HCT116 (cell line): ENCODE measurements at regions not wholly inside any gene's neighbourhood (a gene's known extent, or its start where the extent isn't known, plus 50 kb on each side); places are given as distances from the start of the nearest gene placed in this dataset.

Experiments
- ATAC-seq: fragments of 200-7000 bp; cut with Tn5 transposase; 2 replicates; pipeline ENCODE4 v1.9.1; 2020; ENCODE audit warnings: mild to moderate bottlenecking, moderate library complexity
- BruUV-seq: library from RNA; stranded (reverse); fragments of 400-500 nt; replicated peaks from 2 replicates; lab custom pipeline; 2021; lab: Mats Ljungman, UMichigan
- CTCF ChIA-PET: fragments of 300-600 bp; sonication (Branson Sonifier 250); formaldehyde crosslinking; loops from one replicate; lab custom pipeline; 2021; ENCODE audit warnings: antibody characterized with exemption; lab: Charles Lee
- POLR2A ChIA-PET: fragments of 300-600, 350-600 bp; sonication (Branson Sonifier 250); formaldehyde crosslinking; loops from one replicate; lab custom pipeline; 2021; ENCODE audit warnings: antibody characterized with exemption; lab: Charles Lee
- RAD21 ChIA-PET, 2 experiments: fragments of 300-600 bp; sonication (Branson Sonifier 250); formaldehyde crosslinking; loops; one replicate each; lab custom pipeline; 2023; ENCODE audit warnings: low total read pairs in 2 of 2; ENCODE audit not compliant: uncharacterized antibody in 2 of 2, unreplicated experiment in 2 of 2, low non-redundant PET in 1 of 2; lab: Charles Lee
- DNase-seq: peaks from one replicate; pipeline ENCODE4 v3.0.0-alpha.2; 2010; ENCODE audit warnings: low read depth, low spot score
- H2AFZ ChIP-seq: fragments of 200-600 bp; shearing (Covaris generic), sonication (generic); 2 replicates; pipeline ENCODE4 v1.6.1; 2017; ENCODE audit warnings: low read depth, mixed run types, mixed read lengths, antibody characterized with exemption, low read length; ENCODE audit not compliant: poor library complexity, severe bottlenecking
- H3K27ac ChIP-seq: 2 replicates; pipeline ENCODE4 v1.5.1; 2012; ENCODE audit warnings: low read depth, low read length
- H3K27me3 ChIP-seq: fragments of 200-600 bp; sonication (generic); 2 replicates; pipeline ENCODE4 v1.6.1; 2016; ENCODE audit warnings: mixed run types, low read length, mixed read lengths; ENCODE audit not compliant: insufficient read depth
- H3K36me3 ChIP-seq, 2 experiments: fragments of 200-500 bp in 1 of 2; fragments of 200-600 bp in 1 of 2; sonication (Bioruptor generic) in 1 of 2; sonication (generic) in 1 of 2; 2 replicates each; pipeline versions ENCODE4 v1.5.1 to v1.6.1; 2014 to 2016; ENCODE audit warnings: low read length in 2 of 2, inconsistent platforms in 1 of 2, mixed read lengths in 1 of 2, mixed run types in 1 of 2; ENCODE audit not compliant: insufficient read depth in 2 of 2, control insufficient read depth in 1 of 2
- H3K4me1 ChIP-seq, 2 experiments: fragments of 200-600 bp in 1 of 2; sonication (generic) in 1 of 2; 2 replicates each; pipeline versions ENCODE4 v1.5.1 to v1.6.1; 2012 to 2017; ENCODE audit warnings: low read length in 2 of 2, inconsistent platforms in 1 of 2, mild to moderate bottlenecking in 1 of 2, mixed read lengths in 1 of 2, mixed run types in 1 of 2, moderate library complexity in 1 of 2; ENCODE audit not compliant: insufficient read depth in 2 of 2, control insufficient read depth in 1 of 2
- H3K4me2 ChIP-seq: fragments of 200-600 bp; sonication (generic); 2 replicates; pipeline ENCODE4 v1.6.1; 2017; ENCODE audit warnings: mixed run types, low read length, mixed read lengths
- H3K4me3 ChIP-seq, 2 experiments: fragments of 200-600 bp in 1 of 2; sonication (generic) in 1 of 2; replicated peaks in 1 of 2; 2 replicates each; pipeline ENCODE4 v1.5.1; 2011 to 2016; ENCODE audit warnings: low read length in 2 of 2, control low read depth in 1 of 2, low read depth in 1 of 2, mild to moderate bottlenecking in 1 of 2, mixed read lengths in 1 of 2, mixed run types in 1 of 2
- H3K79me2 ChIP-seq: fragments of 200-600 bp; sonication (generic); 2 replicates; pipeline ENCODE4 v1.6.1; 2017; ENCODE audit warnings: mild to moderate bottlenecking, mixed run types, low read length, moderate library complexity, mixed read lengths; ENCODE audit not compliant: insufficient read depth
- H3K9ac ChIP-seq: fragments of 200-600 bp; sonication (generic); 2 replicates; pipeline ENCODE4 v1.6.1; 2016; ENCODE audit warnings: low read length, mixed read lengths
- H3K9me2 ChIP-seq: fragments of 200-600 bp; sonication (generic), shearing (Covaris generic); 2 replicates; pipeline ENCODE4 v1.6.1; 2017; ENCODE audit warnings: mixed run types, mild to moderate bottlenecking, moderate library complexity; ENCODE audit not compliant: insufficient read depth
- H3K9me3 ChIP-seq, 2 experiments: fragments of 200-500 bp in 1 of 2; fragments of 200-600 bp in 1 of 2; sonication (Bioruptor generic) in 1 of 2; sonication (generic) in 1 of 2; 2 replicates each; pipeline ENCODE4 v1.6.1; 2014 to 2017; ENCODE audit warnings: low read length in 2 of 2, mixed read lengths in 2 of 2, inconsistent platforms in 1 of 2, low read depth in 1 of 2, mild to moderate bottlenecking in 1 of 2, mixed run types in 1 of 2, moderate library complexity in 1 of 2; ENCODE audit not compliant: control insufficient read depth in 1 of 2, insufficient read depth in 1 of 2
- H4K20me1 ChIP-seq: fragments of 200-600 bp; sonication (generic), shearing (Covaris generic); 2 replicates; pipeline ENCODE4 v1.6.1; 2017; ENCODE audit warnings: mixed run types, mild to moderate bottlenecking, moderate library complexity; ENCODE audit not compliant: insufficient read depth
- CEBPB ChIP-seq: IDR thresholded peaks from 2 replicates; pipeline ENCODE4 v1.6.1; 2012; ENCODE audit warnings: low read depth
- EZH2phosphoT487 ChIP-seq: fragments of 200-600 bp; IDR thresholded peaks from 2 replicates; pipeline ENCODE4 v1.6.1; 2018; ENCODE audit warnings: antibody characterized with exemption, borderline replicate concordance
- FOSL1 ChIP-seq: IDR thresholded peaks from 2 replicates; pipeline ENCODE4 v1.6.1; 2012; ENCODE audit warnings: low read depth
- JUND ChIP-seq: IDR thresholded peaks from 2 replicates; pipeline ENCODE4 v1.6.1; 2012
- POLR2A ChIP-seq: IDR thresholded peaks from 2 replicates; pipeline ENCODE4 v1.7.0; 2011; ENCODE audit warnings: borderline replicate concordance; ENCODE audit not compliant: insufficient read depth, insufficient read length; ENCODE audit errors: extremely low read depth
- POLR2AphosphoS5 ChIP-seq: IDR thresholded peaks from 2 replicates; pipeline ENCODE4 v1.6.1; 2011; ENCODE audit warnings: mild to moderate bottlenecking, low read depth, low read length, moderate library complexity
- RAD21 ChIP-seq: IDR thresholded peaks from 2 replicates; pipeline ENCODE4 v1.6.1; 2012; ENCODE audit warnings: low read depth, mild to moderate bottlenecking
- SIN3A ChIP-seq: IDR thresholded peaks from 2 replicates; pipeline ENCODE4 v1.6.1; 2012; ENCODE audit warnings: low read depth
- TCF7L2 ChIP-seq: IDR thresholded peaks from 2 replicates; pipeline ENCODE4 v1.7.0; 2011; ENCODE audit warnings: borderline replicate concordance, inconsistent platforms; ENCODE audit not compliant: insufficient read depth, insufficient read length; ENCODE audit errors: extremely low read depth
- ZNF274 ChIP-seq: fragments of 200-500 bp; sonication (Bioruptor generic); IDR thresholded peaks from 2 replicates; pipeline ENCODE4 v1.6.1; 2014; ENCODE audit warnings: mild to moderate bottlenecking, low read depth, low read length, inconsistent platforms
- intact Hi-C: fragments of 100-400 bp; cut with micrococcal nuclease; formaldehyde crosslinking; loops from 2 replicates; pipeline ENCODE4 v1.10.0; 2022
- TF ChIP-seq, protein P1 (sequence below): IDR thresholded peaks from 2 replicates; pipeline ENCODE4 v1.6.1; 2011; ENCODE audit warnings: mild to moderate bottlenecking, low read length, moderate library complexity; ENCODE audit not compliant: insufficient replicate concordance; ENCODE audit errors: extremely low read depth
- TF ChIP-seq, protein P2 (sequence below), 3 experiments: fragments of 200-600 bp in 1 of 3; sonication (generic) in 1 of 3; IDR thresholded peaks in 2 of 3; conservative IDR thresholded peaks in 1 of 3; 2 replicates each; pipeline ENCODE4 v1.5.1; 2012 to 2017; ENCODE audit warnings: low read depth in 2 of 3, low read length in 2 of 3, antibody characterized with exemption in 1 of 3, borderline replicate concordance in 1 of 3, control low read depth in 1 of 3, mild to moderate bottlenecking in 1 of 3, mixed read lengths in 1 of 3, mixed run types in 1 of 3, moderate library complexity in 1 of 3; ENCODE audit not compliant: insufficient read depth in 1 of 3

DNA sequence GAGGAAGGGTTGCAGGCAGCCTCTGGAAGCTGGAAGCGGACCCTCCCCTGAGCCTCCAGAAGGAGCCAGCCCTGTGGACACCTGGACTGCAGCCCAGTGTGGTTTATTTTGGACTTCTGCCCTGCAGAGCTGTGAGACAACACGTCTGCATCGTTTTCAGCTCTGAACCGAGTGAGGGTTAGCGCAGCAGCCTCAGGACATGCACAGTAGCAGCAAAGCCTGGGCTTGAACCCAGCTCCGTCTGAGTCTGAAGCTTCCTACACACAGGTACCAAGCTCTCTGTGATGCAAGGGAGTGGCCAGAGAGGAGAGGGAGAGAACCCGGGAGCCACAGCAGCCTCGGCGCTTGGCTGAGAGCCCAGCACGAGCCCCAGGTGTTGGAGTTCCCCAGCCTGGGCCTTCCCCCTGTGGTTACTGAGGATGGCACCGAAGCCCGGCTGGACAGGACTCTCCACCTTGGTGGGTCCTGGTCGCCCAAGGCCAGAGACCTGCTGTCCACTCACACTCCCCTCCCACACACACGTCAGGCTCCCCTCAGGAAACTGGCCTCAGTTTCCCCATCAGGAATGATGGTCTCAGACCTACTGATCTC, 128.2 kb downstream of the OLFM1 start:
- DNase-seq (no peak), ATAC-seq (no peak)
- BruUV-seq: no TSS peak
- no peaks in the 10 kb centered on the region for H3K4me1 ChIP-seq
- TF ChIP-seq TCF7L2 (no peak), POLR2AphosphoS5 (no peak), ZNF274 (no peak), CEBPB (no peak), RAD21 (no peak), EZH2phosphoT487 (no peak), POLR2A (no peak), FOSL1 (no peak), JUND (no peak), SIN3A (no peak)
- TF ChIP-seq, protein P1, sequence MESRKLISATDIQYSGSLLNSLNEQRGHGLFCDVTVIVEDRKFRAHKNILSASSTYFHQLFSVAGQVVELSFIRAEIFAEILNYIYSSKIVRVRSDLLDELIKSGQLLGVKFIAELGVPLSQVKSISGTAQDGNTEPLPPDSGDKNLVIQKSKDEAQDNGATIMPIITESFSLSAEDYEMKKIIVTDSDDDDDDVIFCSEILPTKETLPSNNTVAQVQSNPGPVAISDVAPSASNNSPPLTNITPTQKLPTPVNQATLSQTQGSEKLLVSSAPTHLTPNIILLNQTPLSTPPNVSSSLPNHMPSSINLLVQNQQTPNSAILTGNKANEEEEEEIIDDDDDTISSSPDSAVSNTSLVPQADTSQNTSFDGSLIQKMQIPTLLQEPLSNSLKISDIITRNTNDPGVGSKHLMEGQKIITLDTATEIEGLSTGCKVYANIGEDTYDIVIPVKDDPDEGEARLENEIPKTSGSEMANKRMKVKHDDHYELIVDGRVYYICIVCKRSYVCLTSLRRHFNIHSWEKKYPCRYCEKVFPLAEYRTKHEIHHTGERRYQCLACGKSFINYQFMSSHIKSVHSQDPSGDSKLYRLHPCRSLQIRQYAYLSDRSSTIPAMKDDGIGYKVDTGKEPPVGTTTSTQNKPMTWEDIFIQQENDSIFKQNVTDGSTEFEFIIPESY: no peak
- TF ChIP-seq, protein P2, sequence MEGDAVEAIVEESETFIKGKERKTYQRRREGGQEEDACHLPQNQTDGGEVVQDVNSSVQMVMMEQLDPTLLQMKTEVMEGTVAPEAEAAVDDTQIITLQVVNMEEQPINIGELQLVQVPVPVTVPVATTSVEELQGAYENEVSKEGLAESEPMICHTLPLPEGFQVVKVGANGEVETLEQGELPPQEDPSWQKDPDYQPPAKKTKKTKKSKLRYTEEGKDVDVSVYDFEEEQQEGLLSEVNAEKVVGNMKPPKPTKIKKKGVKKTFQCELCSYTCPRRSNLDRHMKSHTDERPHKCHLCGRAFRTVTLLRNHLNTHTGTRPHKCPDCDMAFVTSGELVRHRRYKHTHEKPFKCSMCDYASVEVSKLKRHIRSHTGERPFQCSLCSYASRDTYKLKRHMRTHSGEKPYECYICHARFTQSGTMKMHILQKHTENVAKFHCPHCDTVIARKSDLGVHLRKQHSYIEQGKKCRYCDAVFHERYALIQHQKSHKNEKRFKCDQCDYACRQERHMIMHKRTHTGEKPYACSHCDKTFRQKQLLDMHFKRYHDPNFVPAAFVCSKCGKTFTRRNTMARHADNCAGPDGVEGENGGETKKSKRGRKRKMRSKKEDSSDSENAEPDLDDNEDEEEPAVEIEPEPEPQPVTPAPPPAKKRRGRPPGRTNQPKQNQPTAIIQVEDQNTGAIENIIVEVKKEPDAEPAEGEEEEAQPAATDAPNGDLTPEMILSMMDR (IDR thresholded peaks at IDR 0.05 in 2 of 3, conservative IDR thresholded peaks at IDR 0.05 in 1 of 3; ENCODE audit: borderline replicate concordance in 1 of 3, insufficient read depth in 1 of 3, low read depth in 2 of 3, low read length in 2 of 3): no peak
- intact Hi-C loops: loop anchor here (10.0 kb wide), 1 partner anchor 59 kb away; no protein-coding TSS in a partner anchor
- no peaks in the 10 kb centered on the region for H3K79me2 ChIP-seq
- H4K20me1 ChIP-seq: no peaks in the 10 kb centered on the region
- 0 out of 2 replicates have a peak, but pooled peaks cover 4% of the 10 kb centered on the region for H3K27me3 ChIP-seq
- no peak overlapping the region for H2AFZ ChIP-seq
- H3K27ac ChIP-seq: no peak overlapping the region
- POLR2A ChIA-PET: no interaction called here
- no peaks in the 10 kb centered on the region for H3K9me2 ChIP-seq
- no peak overlapping the region for H3K9ac ChIP-seq
- RAD21 ChIA-PET: no interaction called here
- H3K4me2 ChIP-seq: no peak overlapping the region
- CTCF ChIA-PET: no interaction called here
- H3K4me3 ChIP-seq: no peak overlapping the region
- H3K9me3 ChIP-seq: peaks cover 0 to 11% of the 10 kb centered on the region in 2 experiments; a peak in 2 of 4 replicates
- H3K36me3 ChIP-seq: no peaks in the 10 kb centered on the region
